Fibroblast of skin of left quadriceps (primary cell): ENCODE measurements at regions not wholly inside any gene's neighbourhood (a gene's known extent, or its start where the extent isn't known, plus 50 kb on each side); places are given as distances from the start of the nearest gene placed in this dataset.
A peak's percentile ranks its signal among the peaks of the same experiment; 100 is the strongest.
"Not testable (repeated sequence)": the region's sequence is repeated elsewhere in the genome, so short reads cannot be mapped to it uniquely, and the experiment has no call there.

ENCODE experiments used
- DNase-seq, 2 experiments: peaks; one replicate each; pipeline ENCODE4 v3.0.0-alpha.2; 2013; ENCODE audit warnings: low read depth in 2 of 2

DNA sequence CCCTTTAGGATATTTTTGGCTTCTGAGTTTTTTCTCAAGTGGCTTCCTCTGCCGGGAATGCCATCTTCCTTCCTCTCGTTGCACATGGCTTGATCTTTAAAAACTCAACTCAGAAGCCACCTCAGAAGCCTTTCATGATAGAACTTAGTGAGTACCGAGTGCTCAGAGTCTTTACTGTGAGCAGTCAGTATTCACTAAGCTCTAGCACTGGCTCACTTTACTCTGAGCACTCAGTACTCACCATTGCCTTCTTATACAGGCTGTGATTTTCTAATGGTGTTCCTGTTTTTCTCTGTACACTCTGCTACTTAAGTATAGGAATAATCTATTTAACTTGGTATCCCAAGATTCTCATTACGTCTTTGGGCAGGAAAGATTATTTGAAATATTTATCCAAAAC is 116.2 kb downstream of the PFDN4 start:
- DNase-seq, result no peak

DNA sequence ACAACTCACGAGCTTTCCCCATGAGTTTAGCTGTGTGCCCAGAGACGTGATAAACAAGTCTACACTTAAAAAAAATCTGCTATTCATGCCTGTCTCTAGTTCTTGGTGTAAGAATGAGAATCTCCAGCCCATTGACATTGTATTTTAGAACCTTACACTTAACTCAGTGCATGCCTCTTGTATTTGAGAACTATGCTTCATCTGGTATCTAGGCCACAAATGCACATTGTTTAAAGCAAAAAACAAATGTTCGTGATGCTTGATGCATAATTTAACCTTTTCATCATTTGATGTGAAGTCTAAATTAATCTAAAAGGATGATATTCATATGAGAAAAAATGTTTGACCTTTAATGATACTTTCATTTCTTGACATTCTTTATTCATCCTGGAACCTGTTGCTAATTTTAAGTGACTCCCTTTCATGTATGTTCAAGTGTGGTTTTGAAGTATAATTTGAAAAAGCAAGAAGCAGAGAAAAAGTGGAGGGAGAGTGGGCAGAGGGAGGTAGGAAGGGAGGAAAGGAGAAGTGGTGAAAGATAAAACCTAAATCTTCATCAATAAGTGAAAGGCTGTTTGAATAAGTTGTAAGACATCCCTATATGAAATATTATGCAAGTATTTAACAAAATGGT is 116.9 kb downstream of the PFDN4 start:
- DNase-seq, result no peak

GRCh38 chr20:54335299-54335698 is 127.4 kb downstream of the PFDN4 start:
- DNase-seq, result no peak

DNA sequence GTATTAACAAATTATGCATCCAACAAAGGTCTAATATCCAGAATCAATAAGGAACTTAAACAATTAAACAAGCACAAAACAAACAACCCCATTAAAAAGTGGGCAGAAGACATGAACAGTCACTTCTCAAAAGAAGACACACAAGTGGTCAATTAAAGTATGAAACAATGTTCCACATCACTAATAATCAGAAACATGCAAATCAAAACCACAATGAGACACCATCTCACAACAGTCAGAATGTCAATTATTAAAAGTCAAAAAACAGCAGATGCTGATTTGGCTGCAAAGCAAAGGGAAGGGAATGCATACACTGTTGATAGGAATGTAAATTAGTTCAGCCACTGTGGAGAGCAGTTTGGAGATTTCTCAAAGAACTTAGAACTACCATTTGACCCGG is 129.3 kb downstream of the PFDN4 start:
- no peak for DNase-seq

DNA sequence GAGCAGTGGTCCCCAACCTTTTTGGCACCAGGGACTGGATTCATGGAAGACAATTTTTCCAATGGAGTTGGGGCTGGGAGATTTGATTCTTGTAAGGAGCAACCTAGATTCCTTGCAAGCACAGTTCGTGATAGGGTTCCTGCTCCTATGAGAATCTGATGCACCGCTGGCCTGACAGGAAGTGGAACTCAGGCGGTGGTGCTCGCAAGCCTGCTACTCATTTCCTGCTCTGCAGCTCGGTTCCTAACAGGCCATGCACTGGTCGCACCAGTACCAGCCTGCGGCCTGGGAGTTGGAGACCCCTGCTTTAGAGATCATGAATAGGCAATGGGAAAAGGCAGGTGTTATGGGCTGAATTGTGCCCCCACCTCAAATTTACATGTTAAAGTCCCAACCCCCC is 131.2 kb downstream of the PFDN4 start:
- no peak for DNase-seq

- no peak for DNase-seq
Observed at GRCh38 chr20:54340206-54340605, 132.3 kb downstream of the PFDN4 start.

- peak; percentile 72 to 73 for DNase-seq
Observed at GRCh38 chr20:54340667-54341081, 132.8 kb downstream of the PFDN4 start.

- no peak for DNase-seq
Observed at GRCh38 chr20:54342258-54342920, 133.0 kb upstream of the DOK5 start.

- no peak for DNase-seq
Observed at GRCh38 chr20:54343099-54343498, 132.3 kb upstream of the DOK5 start.

DNA sequence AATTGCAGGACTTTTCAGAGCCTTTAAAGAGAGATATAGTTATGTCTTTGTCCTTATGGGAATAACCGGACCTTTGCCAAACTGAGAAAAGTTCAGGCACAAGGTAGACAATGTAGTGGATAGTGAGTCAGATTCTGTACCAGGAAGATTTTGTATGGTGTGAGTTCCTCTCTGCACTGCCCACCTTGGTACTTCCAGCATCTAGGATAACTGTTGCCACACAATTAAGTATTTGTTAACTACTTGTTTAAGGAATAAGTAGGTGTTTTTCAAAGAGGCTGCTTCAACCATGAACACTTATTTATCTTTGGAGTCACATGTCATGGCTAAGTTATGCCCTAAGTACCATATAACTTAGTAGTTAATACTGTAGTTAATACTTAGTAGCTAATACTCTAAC is 131.8 kb upstream of the DOK5 start:
- DNase-seq, result no peak

DNA sequence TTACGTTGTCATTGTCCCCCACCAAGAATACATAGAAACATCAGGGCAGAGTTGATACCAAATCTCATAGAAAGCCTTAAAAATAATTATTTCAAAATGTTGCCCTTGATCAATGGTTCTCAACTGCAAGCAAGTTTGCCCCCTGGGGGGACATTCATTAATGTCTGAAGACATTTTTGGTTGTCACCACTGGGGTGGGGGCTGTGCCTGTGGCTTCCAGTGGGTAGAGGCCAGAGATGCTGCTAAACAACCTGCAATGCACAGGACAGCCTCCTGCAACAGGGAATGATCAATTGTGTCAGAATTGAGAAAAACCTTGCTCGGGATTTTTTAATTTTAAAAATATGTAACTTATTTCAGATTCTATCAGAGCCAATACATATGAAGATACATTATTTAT is 130.6 kb upstream of the DOK5 start:
- DNase-seq, result no peak

GRCh38 chr20:54345301-54345724 is 130.1 kb upstream of the DOK5 start:
- DNase-seq, result peak; percentile 80 to 84

GRCh38 chr20:54345821-54346220 is 129.6 kb upstream of the DOK5 start:
- DNase-seq, result no peak

GRCh38 chr20:54346276-54346675 is 129.1 kb upstream of the DOK5 start:
- no peak for DNase-seq

DNA sequence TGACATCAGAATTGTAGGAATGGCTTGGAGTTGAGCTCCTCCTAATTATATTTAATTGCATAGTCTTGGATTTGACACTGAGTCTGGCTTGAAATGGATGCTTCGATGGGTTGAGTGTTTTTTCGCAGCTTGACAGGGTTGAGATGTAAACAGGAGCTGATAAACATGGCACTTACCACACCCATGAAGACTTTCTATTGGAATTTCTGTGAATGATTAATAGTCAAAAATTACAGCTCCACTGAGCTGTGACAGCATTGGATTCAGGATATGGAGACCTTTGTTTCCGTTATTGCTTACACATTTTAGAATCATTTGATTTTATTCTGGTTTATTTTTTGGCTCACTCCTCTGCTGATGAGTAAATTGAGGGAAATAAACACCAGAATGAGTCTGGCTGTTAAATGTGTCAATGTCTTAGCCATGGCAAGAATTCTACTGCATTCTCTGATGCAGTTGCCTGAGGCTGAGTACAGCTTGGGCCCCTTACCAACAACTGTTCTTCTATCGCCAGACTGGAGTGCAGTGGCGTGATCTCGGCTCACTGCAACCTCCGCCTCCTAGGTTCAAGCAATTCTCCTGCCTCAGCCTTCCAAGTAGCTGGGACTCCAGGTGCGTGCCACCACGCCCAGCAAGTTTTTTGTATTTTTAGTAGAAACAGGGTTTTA is 128.1 kb upstream of the DOK5 start:
- no peak for DNase-seq

GRCh38 chr20:54350415-54350814 is 125.0 kb upstream of the DOK5 start:
- DNase-seq, result no peak

- DNase-seq, result no peak
Observed at GRCh38 chr20:54351371-54352136, 123.8 kb upstream of the DOK5 start.

DNA sequence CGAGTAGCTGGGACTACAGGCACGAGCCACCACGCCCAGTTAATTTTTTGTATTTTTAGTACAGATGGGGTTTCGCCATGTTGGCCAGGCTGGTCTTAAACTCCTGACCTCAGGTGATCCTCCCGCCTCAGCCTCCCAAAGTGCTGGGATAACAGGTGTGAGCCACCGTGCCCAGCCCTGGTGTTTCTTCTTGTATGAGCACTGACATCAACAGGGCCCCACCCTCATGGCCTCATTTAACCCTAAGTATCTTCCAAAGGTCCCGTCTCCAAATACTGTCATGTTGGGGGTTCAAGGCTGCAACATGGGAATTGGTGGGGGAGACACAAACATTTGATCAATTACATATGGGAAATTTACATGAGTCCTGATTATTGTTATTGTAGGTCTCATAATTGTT is 122.9 kb upstream of the DOK5 start:
- not testable (repeated sequence) for DNase-seq

DNA sequence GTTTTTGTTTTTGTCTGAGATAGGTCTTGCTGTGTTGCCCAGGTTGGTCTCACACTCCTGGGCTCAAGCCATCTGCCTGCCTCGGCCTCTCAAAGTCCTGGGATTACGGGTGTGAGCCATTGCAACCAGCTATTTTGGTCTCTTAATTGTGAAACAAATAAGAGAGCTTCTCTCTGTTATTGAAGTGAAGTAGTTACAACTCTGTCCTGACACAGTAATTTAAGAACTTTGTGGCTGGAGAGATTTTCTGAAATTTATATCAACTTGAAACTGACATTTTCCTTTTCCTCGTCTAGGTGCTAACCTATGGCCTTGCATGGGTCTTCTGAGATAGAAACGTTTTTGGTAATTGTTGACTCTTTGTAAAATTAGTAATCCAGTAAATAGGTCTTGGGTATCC is 122.1 kb upstream of the DOK5 start:
- DNase-seq, result no peak

GRCh38 chr20:54355631-54356280 is 119.6 kb upstream of the DOK5 start:
- no peak for DNase-seq

- no peak for DNase-seq
Observed at GRCh38 chr20:54356801-54357200, 118.6 kb upstream of the DOK5 start.

DNA sequence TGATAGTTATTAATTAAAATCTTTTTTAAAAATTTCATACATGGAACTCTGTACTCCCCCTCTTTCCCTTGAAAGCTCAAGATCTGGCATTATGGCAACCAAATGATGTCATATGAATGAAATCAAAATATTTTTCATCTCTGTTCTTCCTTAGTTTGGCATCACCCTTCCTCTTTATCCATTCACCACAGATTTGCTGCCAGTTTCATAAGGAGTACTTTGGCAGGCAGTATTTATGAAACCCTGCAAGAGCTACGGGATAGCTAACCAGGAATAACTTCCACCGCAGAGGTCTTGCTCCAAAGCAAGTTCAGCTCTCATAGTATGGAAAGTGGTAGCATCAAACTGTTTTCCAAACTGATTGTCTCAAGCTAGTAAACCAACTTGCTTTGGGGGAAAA is 113.9 kb upstream of the DOK5 start:
- no peak for DNase-seq
